Heart right ventricle (tissue), 16 donors: ENCODE measurements at regions not wholly inside any gene's neighbourhood (a gene's known extent, or its start where the extent isn't known, plus 50 kb on each side); places are given as distances from the start of the nearest gene placed in this dataset.

ENCODE experiments used
- ATAC-seq, 8 donors: fragments of 200-7000 bp; cut with Tn5 transposase; one replicate each; pipeline ENCODE4 v1.9.1; 2020; ENCODE audit warnings: mild to moderate bottlenecking in 8 of 8, moderate library complexity in 8 of 8, moderate number of reproducible peaks in 1 of 8
- DNase-seq, 2 donors: peaks; one replicate each; pipeline ENCODE4 v3.0.0-alpha.2; 2020
- H3K27ac ChIP-seq, 10 donors: fragments of 200-600 bp; sonication (generic) in 2 of 10; one replicate each; pipeline versions ENCODE4 v1.5.0 to v1.8.0; 2020 to 2022; ENCODE audit warnings: mild to moderate bottlenecking in 3 of 10
- H3K27me3 ChIP-seq, 7 donors: fragments of 200-600 bp; one replicate each; pipeline ENCODE4 v1.8.0; 2021 to 2022; ENCODE audit warnings: mild to moderate bottlenecking in 2 of 7
- H3K36me3 ChIP-seq, 9 donors: fragments of 200-600 bp; sonication (generic) in 1 of 9; one replicate each; pipeline versions ENCODE4 v1.5.0 to v1.8.0; 2020 to 2022; ENCODE audit warnings: mild to moderate bottlenecking in 2 of 9
- H3K4me1 ChIP-seq, 9 donors: fragments of 200-600 bp; sonication (generic) in 1 of 9; one replicate each; pipeline versions ENCODE4 v1.5.0 to v1.8.0; 2020 to 2022; ENCODE audit warnings: mild to moderate bottlenecking in 4 of 9
- H3K4me3 ChIP-seq, 10 donors: fragments of 200-600 bp; sonication (generic) in 2 of 10; one replicate each; pipeline versions ENCODE4 v1.5.0 to v1.8.0; 2020 to 2022; ENCODE audit warnings: mild to moderate bottlenecking in 7 of 10, moderate library complexity in 2 of 10
- H3K9me3 ChIP-seq, 11 donors: fragments of 200-600 bp in 10 of 11; sonication (generic) in 2 of 11; one replicate each; pipeline versions ENCODE4 v1.5.0 to v1.8.0; 2013 to 2022; ENCODE audit warnings: mild to moderate bottlenecking in 2 of 11, control low read depth in 1 of 11, moderate library complexity in 1 of 11
- CTCF ChIP-seq, 9 donors: fragments of 200-600 bp; sonication (generic) in 2 of 9; IDR thresholded peaks; one replicate each; pipeline versions ENCODE4 v1.5.0 to v1.8.0; 2021 to 2022; ENCODE audit warnings: antibody characterized with exemption in 9 of 9, mild to moderate bottlenecking in 5 of 9, moderate library complexity in 1 of 9
- WGBS, 2 donors: extraction: QIAGEN DNeasy Blood & Tissue Kit; methylation state at CpG; one replicate each; pipeline ENCODE4 v1.1.7; 2013; ENCODE audit warnings: inconsistent platforms in 1 of 2; 5-methylcytosine and 5-hydroxymethylcytosine counted together
- intact Hi-C, 10 donors: fragments of 100-400 bp; cut with DNase I; formaldehyde crosslinking; loops; one replicate each; pipeline versions ENCODE4 v1.11.1 to v1.14.2; 2022
- donor health status: Arrhythmogenic right ventricular cardiomyopathy.
- donor health status: ischemic (EF 13 %, LVEDD 7.1; RV severe dilation, severe dysfunction).
- donor health status: healthy with polysubstance abuse.
- donor health status: DM: no; HTN: yes; CAD: no.
- donor health status: DM: no; HTN: no; CAD: no.
- donor health status: ischemic (EF 25% LVEDD 6.9; RV normal size, moderate dysfunction).
- donor health status: ischemic (EF 25% LVEDD 5.7; RV mildly dilated, moderate dysfunction).
- donor health status: healthy.
- donor health status: DM: yes; HTN: yes; CAD: no.
- donor health status: Ischemic cardiomyopathy.
- donor health status: ischemic (EF 35%, LVEDD 5.7; RV mildly dilated, moderate dysfunction).
- donor health status: nonischemic (EF 11% LVEDD 7.7; RV severe dilation, severe dysfunction).
- donor health status: DM: yes; HTN: yes; CAD: no.
- donor health status: PGD.
- donor health status: ischemic (EF 29% LVEDD 5.4; RV normal size, mild dysfunction).
- donor health status: nonischemic (EF 23%, LVEDD 6.1; RV moderate dilation, normal function).

DNA sequence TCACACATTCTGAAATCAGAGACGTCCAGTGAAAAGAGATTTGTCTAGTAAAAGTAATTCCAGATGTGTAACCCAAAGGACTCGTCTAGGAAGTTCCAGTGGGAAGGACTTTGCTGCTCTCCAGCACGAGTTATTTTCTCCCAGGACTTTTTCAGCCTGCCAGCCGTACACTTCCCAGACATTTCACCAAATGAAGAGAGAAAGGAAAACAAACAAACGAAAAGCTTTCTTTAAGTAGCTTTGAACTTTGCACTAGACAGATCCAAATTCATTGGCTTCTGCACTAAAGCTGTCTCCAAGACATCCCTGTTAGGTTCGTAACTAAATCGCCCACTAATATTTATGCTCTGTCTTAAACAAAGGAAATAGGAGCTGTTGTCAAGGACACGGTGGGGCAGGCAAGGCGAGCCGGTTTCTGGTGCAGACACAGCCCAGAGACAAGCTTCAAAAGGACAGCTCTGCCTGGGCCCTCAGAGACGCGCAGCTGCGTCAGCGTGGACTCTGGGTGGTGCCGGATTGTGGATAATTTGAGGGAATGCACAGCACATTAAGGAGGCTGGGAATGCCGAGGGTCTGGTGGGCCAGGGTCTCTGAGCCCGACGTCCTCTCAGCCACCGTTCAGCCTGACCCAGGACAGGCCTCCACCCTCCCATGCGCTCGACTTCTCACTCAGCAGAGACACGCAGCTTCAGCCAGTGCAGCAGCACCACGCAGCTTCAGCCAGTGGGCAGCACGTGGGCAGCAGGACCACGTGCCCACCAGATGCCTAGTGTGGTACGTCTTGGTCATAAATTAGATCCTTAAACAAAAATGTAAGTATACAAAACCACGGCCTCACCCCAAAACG is 64.1 kb upstream of the INSIG1 start:
- no peaks in the 10 kb centered on the region for H3K36me3 ChIP-seq
- no peaks in the 10 kb centered on the region for H3K9me3 ChIP-seq
- no peak for TF ChIP-seq CTCF (IDR thresholded peaks at IDR 0.05)
- ATAC-seq (peak in 1 of 8 donors; percentile 44), DNase-seq (no peak)
- no peak overlapping the region for H3K4me3 ChIP-seq
- peaks cover 0 to 9% (median 0%) of the 10 kb centered on the region in 7 donors for H3K27me3 ChIP-seq
- 70 to 71% methylated on average over 28 of the region's 28 CpGs for WGBS, 2 donors
- intact Hi-C loops: no loop called here
- no peak overlapping the region for H3K27ac ChIP-seq
- no peaks in the 10 kb centered on the region for H3K4me1 ChIP-seq

DNA sequence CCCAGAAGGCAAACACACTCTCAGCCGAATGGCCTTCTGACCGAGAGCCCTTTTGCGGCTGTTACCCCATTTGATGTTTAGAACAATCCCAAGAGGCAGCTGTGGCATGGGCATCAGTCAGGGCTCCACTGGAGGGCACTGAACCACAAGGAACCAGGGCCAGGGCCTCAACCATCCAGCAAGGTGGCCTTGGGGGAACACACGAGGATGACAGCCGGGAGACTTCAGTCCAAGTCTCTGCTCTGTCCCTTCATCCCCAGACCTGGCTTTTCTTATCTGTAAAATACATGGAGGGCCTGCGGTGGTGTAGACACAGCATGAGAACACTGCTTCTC is 63.6 kb upstream of the INSIG1 start:
- TF ChIP-seq CTCF (IDR thresholded peaks at IDR 0.05): peak in 2 of 9 donors; percentile 7 to 24
- Histone ChIP-seq H3K27me3 (peaks cover 0 to 9% (median 0%) of the 10 kb centered on the region in 7 donors), H3K4me3 (no peak overlapping the region), H3K27ac (no peak overlapping the region), H3K36me3 (no peaks in the 10 kb centered on the region), H3K4me1 (no peaks in the 10 kb centered on the region), H3K9me3 (no peaks in the 10 kb centered on the region)
- DNase-seq (no peak), ATAC-seq (no peak)
- 85% methylated on average over 6 of the region's 6 CpGs for WGBS, 2 donors
- intact Hi-C loops: no loop called here

DNA sequence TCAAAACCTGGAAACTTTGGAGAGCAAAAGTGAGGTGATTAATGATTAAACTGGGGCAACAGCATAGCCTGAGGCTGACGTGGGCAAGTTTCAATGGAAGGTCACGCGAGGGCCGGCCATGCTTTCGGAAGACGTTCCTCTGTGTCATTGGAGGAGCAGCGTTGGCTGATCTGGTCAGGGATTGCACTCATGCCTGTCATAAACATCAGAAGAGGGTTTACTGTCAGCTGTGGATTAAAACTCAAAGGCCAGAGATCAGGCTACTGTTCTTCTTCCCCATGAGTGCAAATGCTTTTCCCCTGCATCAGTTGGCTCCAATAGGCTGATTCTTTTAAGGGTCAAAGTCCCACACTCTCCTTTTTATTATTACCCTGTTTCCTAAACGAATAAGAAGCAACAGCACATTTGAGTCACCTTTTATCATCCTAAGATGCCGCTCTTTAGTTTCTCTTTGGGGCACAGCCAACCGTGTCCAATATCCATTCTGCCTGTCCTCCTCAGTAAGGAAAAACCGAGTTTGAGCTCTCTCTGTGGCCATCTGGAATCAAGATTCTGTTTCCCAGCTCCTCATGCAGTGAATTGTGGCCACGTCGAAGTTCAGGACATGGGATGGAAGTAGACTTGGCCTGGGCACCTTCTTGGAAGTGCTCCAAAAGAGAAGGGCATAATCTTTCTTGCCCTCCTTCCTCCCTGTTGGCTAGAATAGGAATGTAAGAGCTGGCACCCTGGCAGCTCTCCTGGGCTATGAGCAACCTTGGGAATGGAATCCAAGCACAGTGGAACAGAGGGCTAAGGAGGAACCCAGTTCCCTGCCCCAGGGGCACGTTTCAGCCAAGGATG is 62.5 kb upstream of the INSIG1 start:
- no peak for TF ChIP-seq CTCF (IDR thresholded peaks at IDR 0.05)
- no peaks in the 10 kb centered on the region for H3K9me3 ChIP-seq
- DNase-seq: no peak
- H3K27ac ChIP-seq: no peak overlapping the region
- no peaks in the 10 kb centered on the region for H3K36me3 ChIP-seq
- no peaks in the 10 kb centered on the region for H3K4me1 ChIP-seq
- intact Hi-C loops: no loop called here
- H3K27me3 ChIP-seq: peaks cover 0 to 13% (median 0%) of the 10 kb centered on the region in 7 donors
- no peak overlapping the region for H3K4me3 ChIP-seq
- no peak for ATAC-seq
- WGBS, 2 donors: 82 to 85% methylated on average over 14 of the region's 14 CpGs

DNA sequence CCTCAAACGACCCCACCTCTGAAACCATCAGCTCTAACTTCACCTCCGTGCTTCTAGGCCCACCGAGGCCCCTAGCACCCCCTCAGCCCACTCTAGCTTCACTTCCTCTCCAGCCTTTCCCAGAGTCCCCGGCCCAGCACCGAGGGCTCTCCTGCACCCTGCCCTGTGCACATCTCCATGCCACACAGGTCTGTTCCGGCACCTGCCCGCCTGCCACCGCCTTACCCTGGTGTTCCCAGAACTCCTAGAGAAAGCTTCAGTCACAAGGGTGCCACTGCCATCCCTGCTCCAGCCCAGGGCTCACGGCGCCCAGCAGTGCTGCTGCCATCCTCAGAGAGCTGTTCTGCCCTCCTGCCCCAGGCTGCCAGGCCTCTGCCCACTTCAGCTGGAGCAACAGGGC is 61.3 kb upstream of the INSIG1 start:
- no peaks in the 10 kb centered on the region for H3K4me1 ChIP-seq
- intact Hi-C loops: no loop called here
- no peaks in the 10 kb centered on the region for H3K36me3 ChIP-seq
- no peak for TF ChIP-seq CTCF (IDR thresholded peaks at IDR 0.05)
- 80 to 94% methylated on average over 10 of the region's 10 CpGs for WGBS, 2 donors
- no peak for ATAC-seq
- peaks cover 0 to 15% (median 0%) of the 10 kb centered on the region in 7 donors for H3K27me3 ChIP-seq
- H3K9me3 ChIP-seq: no peaks in the 10 kb centered on the region
- no peak overlapping the region for H3K27ac ChIP-seq
- no peak for DNase-seq
- no peak overlapping the region for H3K4me3 ChIP-seq
